ENCODE measurements at regions not wholly inside any gene's neighbourhood (a gene's known extent, or its start where the extent isn't known, plus 50 kb on each side); places are given as distances from the start of the nearest gene placed in this dataset.

DNA sequence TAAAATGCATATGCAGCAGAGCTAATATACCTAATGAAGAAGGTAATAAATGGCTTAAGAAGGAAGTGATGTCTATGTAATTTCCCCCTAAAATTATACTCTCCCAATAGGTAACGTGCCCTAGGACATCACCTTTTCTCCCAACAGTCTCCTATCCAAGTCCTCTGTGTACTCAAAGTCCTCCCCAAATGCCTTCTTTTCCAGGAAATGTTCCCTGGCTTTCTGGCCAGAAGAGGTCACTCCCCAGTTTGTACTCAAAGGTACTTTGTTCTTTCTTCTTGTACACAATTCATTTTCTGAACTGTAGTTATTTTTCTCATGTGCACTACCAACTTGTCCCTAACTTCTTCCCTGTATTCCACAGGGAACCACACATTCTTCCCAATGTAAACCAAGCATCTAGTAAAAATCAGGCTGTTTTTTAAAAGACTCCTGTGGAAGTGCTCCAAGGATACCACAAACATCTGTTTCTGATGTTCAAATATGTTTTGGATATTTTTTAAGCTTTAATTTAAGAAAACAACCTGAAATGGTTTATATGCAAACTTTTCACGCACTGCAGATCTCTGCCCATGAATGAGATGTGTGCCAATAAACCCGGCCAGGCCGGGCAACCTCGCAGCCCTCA, 262.3 kb upstream of the KLF14 start:
- Histone ChIP-seq H3K4me1 (ENCODE audit: control insufficient read depth in 5 of 5, insufficient read depth in 5 of 5, low read length in 5 of 5) (peaks cover 5 to 54% (median 48%) of the 10 kb centered on the region in 5 donors), H3K9ac (ENCODE audit: low read length in 5 of 5) (no peak overlapping the region), H3K4me3 (ENCODE audit: low read depth in 1 of 5, low read length in 5 of 5) (no peak overlapping the region), H3K27ac (ENCODE audit: low read depth, low read length) (peak overlapping the region; percentile 18), H3K36me3 (ENCODE audit: control insufficient read depth in 5 of 5, insufficient read depth in 5 of 5, low read length in 5 of 5) (peaks cover 0 to 3% (median 3%) of the 10 kb centered on the region in 5 donors), H3K9me3 (ENCODE audit: control insufficient read depth in 5 of 5, low read length in 5 of 5) (no peaks in the 10 kb centered on the region), H3K27me3 (ENCODE audit: control insufficient read depth in 5 of 5, insufficient read depth in 4 of 5, low read length in 5 of 5) (no peaks in the 10 kb centered on the region)

GRCh38 chr7:130996833-130997231, 262.8 kb upstream of the KLF14 start:
- H3K4me1 ChIP-seq (ENCODE audit: control insufficient read depth in 5 of 5, insufficient read depth in 5 of 5, low read length in 5 of 5), result peaks cover 5 to 54% (median 48%) of the 10 kb centered on the region in 5 donors
- H3K36me3 ChIP-seq (ENCODE audit: control insufficient read depth in 5 of 5, insufficient read depth in 5 of 5, low read length in 5 of 5), result peaks cover 0 to 3% (median 3%) of the 10 kb centered on the region in 5 donors
- H3K9ac ChIP-seq (ENCODE audit: low read length in 5 of 5), result no peak overlapping the region
- no peaks in the 10 kb centered on the region for H3K27me3 ChIP-seq (ENCODE audit: control insufficient read depth in 5 of 5, insufficient read depth in 4 of 5, low read length in 5 of 5)
- H3K4me3 ChIP-seq (ENCODE audit: low read depth in 1 of 5, low read length in 5 of 5), result no peak overlapping the region
- H3K9me3 ChIP-seq (ENCODE audit: control insufficient read depth in 5 of 5, low read length in 5 of 5), result no peaks in the 10 kb centered on the region
- H3K27ac ChIP-seq (ENCODE audit: low read depth, low read length), result peak overlapping the region; percentile 18

DNA sequence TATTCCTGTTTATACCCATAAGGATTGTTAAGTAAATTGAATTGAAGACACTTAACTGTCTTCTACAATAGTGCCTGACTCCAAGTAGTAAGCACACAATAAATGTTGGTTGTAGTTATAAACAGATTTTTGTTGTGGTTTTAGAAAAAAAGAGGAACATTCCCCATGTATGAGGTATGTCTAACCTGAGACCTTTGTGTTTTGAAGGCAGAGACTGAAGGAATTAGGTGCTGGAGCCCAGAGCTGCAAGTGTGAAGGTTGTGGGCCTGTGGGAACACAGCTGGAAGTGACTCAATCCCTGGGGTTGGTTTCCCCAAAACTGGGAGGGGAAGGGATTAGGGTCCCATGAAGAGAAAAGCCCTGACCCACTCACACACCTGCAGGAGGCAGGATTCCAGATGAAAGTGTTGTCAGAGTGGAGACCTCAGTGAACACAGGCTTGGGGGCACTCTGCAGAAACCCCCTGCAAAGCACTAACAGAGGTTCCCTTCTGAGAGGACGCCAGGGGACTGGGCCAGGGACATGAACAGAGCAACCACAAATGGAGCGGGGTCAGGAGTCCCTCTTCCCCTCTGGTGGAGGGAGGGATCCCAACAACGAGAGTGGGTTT, 265.1 kb upstream of the KLF14 start:
- Histone ChIP-seq H3K4me3 (ENCODE audit: low read depth in 1 of 5, low read length in 5 of 5) (no peak overlapping the region), H3K36me3 (ENCODE audit: control insufficient read depth in 5 of 5, insufficient read depth in 5 of 5, low read length in 5 of 5) (peaks cover 0 to 3% (median 3%) of the 10 kb centered on the region in 5 donors), H3K27ac (ENCODE audit: low read depth, low read length) (peak overlapping the region; percentile 44), H3K9ac (ENCODE audit: low read length in 5 of 5) (peak overlapping the region in 2 of 5 donors; percentile 34 to 57), H3K27me3 (ENCODE audit: control insufficient read depth in 5 of 5, insufficient read depth in 4 of 5, low read length in 5 of 5) (no peaks in the 10 kb centered on the region), H3K4me1 (ENCODE audit: control insufficient read depth in 5 of 5, insufficient read depth in 5 of 5, low read length in 5 of 5) (peaks cover 5 to 51% (median 46%) of the 10 kb centered on the region in 5 donors), H3K9me3 (ENCODE audit: control insufficient read depth in 5 of 5, low read length in 5 of 5) (peaks cover 0 to 6% (median 3%) of the 10 kb centered on the region in 5 donors)

DNA sequence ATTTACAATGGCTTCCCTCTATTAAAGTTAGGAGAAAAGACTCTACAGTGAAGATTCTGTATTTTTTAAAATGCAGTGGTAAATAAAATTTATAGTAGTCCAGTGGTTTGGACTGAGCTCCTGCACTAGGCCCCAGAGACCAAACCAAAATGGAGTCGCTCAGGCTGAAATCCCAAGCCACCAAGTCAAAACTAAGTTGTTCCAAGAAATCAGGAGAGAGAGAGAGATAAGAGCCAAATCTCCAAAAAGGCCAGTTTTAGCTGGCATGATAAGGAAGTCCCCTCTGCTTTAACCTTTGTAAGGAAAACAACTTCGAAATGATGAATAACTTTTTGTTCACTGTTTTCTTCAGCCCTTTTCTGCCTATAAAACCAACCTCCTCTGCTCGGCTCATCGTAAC, 265.9 kb upstream of the KLF14 start:
- H3K4me1 ChIP-seq (ENCODE audit: control insufficient read depth in 5 of 5, insufficient read depth in 5 of 5, low read length in 5 of 5), result peaks cover 2 to 49% (median 42%) of the 10 kb centered on the region in 5 donors

DNA sequence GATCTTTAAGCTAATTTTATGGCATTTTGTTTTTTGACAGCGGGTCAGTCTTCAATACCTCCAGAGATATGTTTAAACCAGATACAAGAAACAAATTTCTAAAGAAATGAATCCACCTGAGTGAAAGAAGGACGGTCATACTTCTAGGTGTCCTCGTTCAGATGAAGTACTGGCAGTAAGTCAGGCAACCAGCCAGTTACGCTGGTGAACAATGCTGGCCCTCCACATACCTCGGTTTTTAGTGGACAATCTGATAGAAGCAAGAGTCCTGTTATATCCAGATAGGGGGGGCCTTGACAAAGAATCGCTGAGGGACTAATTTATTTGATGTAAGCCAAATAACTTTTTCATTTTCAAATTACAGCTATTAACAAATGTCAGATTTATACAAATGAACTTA, 266.4 kb upstream of the KLF14 start:
- peaks cover 0 to 6% (median 3%) of the 10 kb centered on the region in 5 donors for H3K9me3 ChIP-seq (ENCODE audit: control insufficient read depth in 5 of 5, low read length in 5 of 5)
- H3K27me3 ChIP-seq (ENCODE audit: control insufficient read depth in 5 of 5, insufficient read depth in 4 of 5, low read length in 5 of 5), result no peaks in the 10 kb centered on the region
- peaks cover 2 to 7% (median 3%) of the 10 kb centered on the region in 5 donors for H3K36me3 ChIP-seq (ENCODE audit: control insufficient read depth in 5 of 5, insufficient read depth in 5 of 5, low read length in 5 of 5)
- H3K4me1 ChIP-seq (ENCODE audit: control insufficient read depth in 5 of 5, insufficient read depth in 5 of 5, low read length in 5 of 5), result peaks cover 2 to 45% (median 38%) of the 10 kb centered on the region in 5 donors
- peak overlapping the region; percentile 44 for H3K27ac ChIP-seq (ENCODE audit: low read depth, low read length)
- H3K4me3 ChIP-seq (ENCODE audit: low read depth in 1 of 5, low read length in 5 of 5), result no peak overlapping the region
- H3K9ac ChIP-seq (ENCODE audit: low read length in 5 of 5), result peak overlapping the region in 1 of 5 donors; percentile 57

More for the DNA sequence above, 265.9 kb upstream of the KLF14 start:
- Histone ChIP-seq H3K27me3 (ENCODE audit: control insufficient read depth in 5 of 5, insufficient read depth in 4 of 5, low read length in 5 of 5) (no peaks in the 10 kb centered on the region), H3K36me3 (ENCODE audit: control insufficient read depth in 5 of 5, insufficient read depth in 5 of 5, low read length in 5 of 5) (peaks cover 0 to 3% (median 3%) of the 10 kb centered on the region in 5 donors), H3K27ac (ENCODE audit: low read depth, low read length) (peak overlapping the region; percentile 44), H3K9ac (ENCODE audit: low read length in 5 of 5) (peak overlapping the region in 2 of 5 donors; percentile 34 to 57), H3K4me3 (ENCODE audit: low read depth in 1 of 5, low read length in 5 of 5) (no peak overlapping the region), H3K9me3 (ENCODE audit: control insufficient read depth in 5 of 5, low read length in 5 of 5) (peaks cover 0 to 6% (median 3%) of the 10 kb centered on the region in 5 donors)

DNA sequence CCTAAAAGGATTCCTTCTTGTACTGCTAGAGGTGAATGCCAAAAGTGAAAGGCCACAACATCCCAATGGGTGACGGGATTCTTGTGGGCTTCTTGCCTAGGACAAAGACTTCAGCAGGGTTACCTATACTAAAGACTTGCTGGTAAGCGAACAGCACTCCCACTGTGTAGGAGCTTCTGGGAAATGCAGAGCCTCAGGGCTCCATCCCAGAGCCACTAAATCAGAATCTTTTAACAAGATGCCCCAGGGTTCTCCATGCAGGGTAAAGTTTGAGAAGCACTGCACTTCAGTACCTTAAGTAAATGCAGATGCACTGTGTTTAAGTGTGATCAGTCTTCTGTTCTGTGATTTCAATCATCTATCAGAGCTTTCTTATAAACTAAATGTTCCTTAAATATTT, 266.9 kb upstream of the KLF14 start:
- Histone ChIP-seq H3K4me3 (ENCODE audit: low read depth in 1 of 5, low read length in 5 of 5) (no peak overlapping the region), H3K36me3 (ENCODE audit: control insufficient read depth in 5 of 5, insufficient read depth in 5 of 5, low read length in 5 of 5) (peaks cover 2 to 7% (median 3%) of the 10 kb centered on the region in 5 donors), H3K4me1 (ENCODE audit: control insufficient read depth in 5 of 5, insufficient read depth in 5 of 5, low read length in 5 of 5) (peaks cover 2 to 40% (median 33%) of the 10 kb centered on the region in 5 donors), H3K27ac (ENCODE audit: low read depth, low read length) (no peak overlapping the region), H3K9me3 (ENCODE audit: control insufficient read depth in 5 of 5, low read length in 5 of 5) (peaks cover 0 to 6% (median 3%) of the 10 kb centered on the region in 5 donors), H3K27me3 (ENCODE audit: control insufficient read depth in 5 of 5, insufficient read depth in 4 of 5, low read length in 5 of 5) (no peaks in the 10 kb centered on the region), H3K9ac (ENCODE audit: low read length in 5 of 5) (no peak overlapping the region)

DNA sequence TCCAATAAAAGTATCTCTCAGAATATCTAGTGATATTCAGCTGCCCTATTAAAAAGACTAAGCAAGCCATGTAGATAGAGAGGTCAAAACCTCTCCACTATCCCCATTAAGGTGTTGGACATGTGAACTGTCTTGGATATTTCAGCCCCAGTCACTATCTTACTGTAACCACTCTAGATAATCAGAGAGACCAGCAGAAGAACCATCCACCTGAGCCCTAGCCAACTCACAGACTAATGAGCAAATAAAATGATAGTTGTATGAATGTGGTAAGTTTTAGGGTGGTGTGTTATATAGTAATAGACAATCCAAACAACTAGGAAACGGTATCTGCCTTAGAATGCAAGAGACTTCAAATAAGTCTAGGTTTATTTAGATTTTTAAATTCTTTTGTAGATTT, 268.6 kb upstream of the KLF14 start:
- peaks cover 2 to 34% (median 26%) of the 10 kb centered on the region in 5 donors for H3K4me1 ChIP-seq (ENCODE audit: control insufficient read depth in 5 of 5, insufficient read depth in 5 of 5, low read length in 5 of 5)
- H3K4me3 ChIP-seq (ENCODE audit: low read depth in 1 of 5, low read length in 5 of 5), result no peak overlapping the region
- no peak overlapping the region for H3K27ac ChIP-seq (ENCODE audit: low read depth, low read length)
- no peaks in the 10 kb centered on the region for H3K27me3 ChIP-seq (ENCODE audit: control insufficient read depth in 5 of 5, insufficient read depth in 4 of 5, low read length in 5 of 5)
- peaks cover 0 to 6% (median 3%) of the 10 kb centered on the region in 5 donors for H3K9me3 ChIP-seq (ENCODE audit: control insufficient read depth in 5 of 5, low read length in 5 of 5)
- H3K9ac ChIP-seq (ENCODE audit: low read length in 5 of 5), result no peak overlapping the region
- peaks cover 2 to 7% (median 3%) of the 10 kb centered on the region in 5 donors for H3K36me3 ChIP-seq (ENCODE audit: control insufficient read depth in 5 of 5, insufficient read depth in 5 of 5, low read length in 5 of 5)

DNA sequence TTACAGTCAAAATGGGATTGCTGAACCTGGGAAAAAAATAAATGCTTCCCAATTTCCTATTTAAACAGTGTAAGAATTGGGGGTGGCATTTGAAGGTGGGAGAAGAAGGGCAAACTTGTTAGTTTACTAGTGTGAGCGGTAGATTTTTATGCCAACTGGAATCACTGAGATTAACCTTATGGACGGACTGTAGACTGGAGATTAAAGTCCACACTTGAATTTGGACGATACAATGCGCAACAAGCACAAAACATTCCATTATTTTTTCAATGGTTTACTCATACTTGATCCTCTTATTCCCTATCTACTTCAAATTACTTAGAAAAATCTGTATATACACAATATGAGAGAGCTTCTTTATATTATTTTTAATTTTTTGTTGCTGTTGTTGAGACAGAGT, 269.6 kb upstream of the KLF14 start:
- H3K27me3 ChIP-seq (ENCODE audit: control insufficient read depth in 5 of 5, insufficient read depth in 4 of 5, low read length in 5 of 5), result no peaks in the 10 kb centered on the region
- no peak overlapping the region for H3K9ac ChIP-seq (ENCODE audit: low read length in 5 of 5)
- no peak overlapping the region for H3K4me3 ChIP-seq (ENCODE audit: low read depth in 1 of 5, low read length in 5 of 5)
- H3K27ac ChIP-seq (ENCODE audit: low read depth, low read length), result no peak overlapping the region
- H3K9me3 ChIP-seq (ENCODE audit: control insufficient read depth in 5 of 5, low read length in 5 of 5), result peaks cover 0 to 6% (median 3%) of the 10 kb centered on the region in 5 donors
- H3K36me3 ChIP-seq (ENCODE audit: control insufficient read depth in 5 of 5, insufficient read depth in 5 of 5, low read length in 5 of 5), result peaks cover 2 to 7% (median 3%) of the 10 kb centered on the region in 5 donors
- H3K4me1 ChIP-seq (ENCODE audit: control insufficient read depth in 5 of 5, insufficient read depth in 5 of 5, low read length in 5 of 5), result peaks cover 2 to 42% (median 30%) of the 10 kb centered on the region in 5 donors

DNA sequence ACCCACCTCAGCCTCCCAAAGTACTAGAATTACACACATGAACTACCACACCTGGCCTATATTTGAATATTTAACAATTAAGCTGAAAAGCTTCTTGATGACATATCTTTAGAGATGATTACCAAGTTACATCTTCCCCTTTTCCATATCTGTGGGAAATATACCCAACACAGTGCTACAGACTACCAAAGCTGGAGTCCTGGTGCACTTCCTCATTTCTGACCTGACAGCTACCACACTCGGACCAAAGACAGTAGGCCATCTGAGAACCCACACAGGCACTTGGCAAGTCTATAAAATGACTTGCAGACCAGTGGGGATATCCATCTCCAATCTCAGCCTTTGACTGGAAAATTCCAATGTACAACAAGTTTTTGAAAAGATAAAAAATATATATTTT, 270.4 kb upstream of the KLF14 start:
- Histone ChIP-seq H3K9me3 (ENCODE audit: control insufficient read depth in 5 of 5, low read length in 5 of 5) (peaks cover 0 to 6% (median 3%) of the 10 kb centered on the region in 5 donors), H3K36me3 (ENCODE audit: control insufficient read depth in 5 of 5, insufficient read depth in 5 of 5, low read length in 5 of 5) (peaks cover 2 to 6% (median 3%) of the 10 kb centered on the region in 5 donors), H3K9ac (ENCODE audit: low read length in 5 of 5) (no peak overlapping the region), H3K27me3 (ENCODE audit: control insufficient read depth in 5 of 5, insufficient read depth in 4 of 5, low read length in 5 of 5) (no peaks in the 10 kb centered on the region), H3K4me3 (ENCODE audit: low read depth in 1 of 5, low read length in 5 of 5) (no peak overlapping the region), H3K4me1 (ENCODE audit: control insufficient read depth in 5 of 5, insufficient read depth in 5 of 5, low read length in 5 of 5) (peaks cover 5 to 42% (median 27%) of the 10 kb centered on the region in 5 donors), H3K27ac (ENCODE audit: low read depth, low read length) (no peak overlapping the region)
